SIG-M5 treated with dmso at 0.1 percent for 504 hours (cell line): ENCODE measurements at regions not wholly inside any gene's neighbourhood (a gene's known extent, or its start where the extent isn't known, plus 50 kb on each side); places are given as distances from the start of the nearest gene placed in this dataset.

Experiments
- DNase-seq: peaks from one replicate; lab custom pipeline; 2025; ENCODE audit not compliant: unreplicated experiment; lab: John Stamatoyannopoulos, UW

DNA sequence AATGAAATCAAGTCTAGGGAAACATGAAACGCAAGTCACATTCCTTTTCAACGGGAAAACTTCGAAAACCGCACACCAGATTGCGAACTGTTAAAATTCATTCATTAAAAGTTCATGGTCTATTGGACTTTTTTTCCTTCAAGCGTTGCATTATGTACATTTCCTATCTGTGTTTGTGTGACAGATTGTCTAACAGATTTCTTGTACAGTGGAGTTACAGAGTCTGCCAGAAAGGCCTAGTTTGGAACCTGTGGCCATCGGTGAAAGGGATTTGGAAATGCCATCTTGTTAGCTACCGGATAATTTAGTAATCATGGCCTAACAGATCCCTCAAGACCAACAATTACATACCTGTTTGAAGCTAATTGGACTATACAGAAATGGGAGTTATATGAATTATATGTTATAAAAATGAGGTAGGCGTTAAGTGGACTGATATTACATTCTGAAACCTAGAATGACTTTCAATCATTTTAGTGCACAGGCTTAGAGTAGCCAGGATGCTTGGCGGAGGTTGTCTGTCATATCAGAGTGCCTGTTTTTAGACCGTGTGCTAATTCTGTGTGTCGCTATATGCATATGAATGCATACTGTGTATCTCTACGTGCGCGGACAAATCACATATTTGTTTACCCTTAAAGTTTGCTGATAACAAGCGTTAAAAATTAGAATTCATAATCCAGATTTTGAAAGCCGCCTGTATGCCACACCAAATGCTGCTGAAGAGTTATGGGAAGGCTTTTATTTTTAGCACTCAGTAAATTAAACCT lies 885.4 kb upstream of the RBFOX1 start:
- no peak for DNase-seq

DNA sequence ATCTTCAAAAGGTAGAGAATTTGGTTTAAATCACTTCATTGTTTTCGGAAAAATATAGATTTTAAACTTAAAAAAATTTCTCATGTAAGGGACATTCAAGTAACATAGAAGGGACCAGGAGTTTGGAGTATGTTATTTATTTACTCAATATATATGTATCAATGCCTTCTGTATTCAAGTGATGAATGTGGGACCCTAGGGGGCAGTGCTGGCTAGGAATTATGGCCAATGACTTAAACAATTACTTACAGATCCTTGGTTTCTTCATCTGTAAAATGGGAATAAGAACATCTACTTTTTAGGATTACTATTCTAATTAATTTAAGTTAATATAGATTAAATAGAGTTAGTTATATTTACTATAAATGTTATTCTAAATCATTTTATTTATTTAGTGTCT lies 886.3 kb upstream of the RBFOX1 start:
- DNase-seq: no peak

DNA sequence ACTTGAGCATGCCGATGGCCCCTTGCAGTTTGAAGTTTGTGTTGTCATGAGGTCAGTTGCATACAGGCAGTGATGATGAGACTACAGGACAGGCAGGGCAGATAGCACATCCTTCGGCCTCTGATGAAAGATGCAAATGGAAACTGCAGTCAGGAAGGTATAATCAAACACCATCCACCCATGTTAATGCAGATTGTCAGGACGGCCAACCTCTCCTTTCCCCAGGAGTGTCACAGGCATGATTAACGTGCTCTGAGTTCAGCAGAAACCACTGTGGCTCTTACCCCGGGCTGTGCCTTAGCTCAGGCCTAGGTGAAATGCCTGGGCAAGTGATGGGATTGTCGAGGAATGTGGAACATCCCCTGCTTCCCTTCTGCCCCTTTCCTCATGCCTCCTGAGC lies 893.5 kb upstream of the RBFOX1 start:
- DNase-seq: no peak

DNA sequence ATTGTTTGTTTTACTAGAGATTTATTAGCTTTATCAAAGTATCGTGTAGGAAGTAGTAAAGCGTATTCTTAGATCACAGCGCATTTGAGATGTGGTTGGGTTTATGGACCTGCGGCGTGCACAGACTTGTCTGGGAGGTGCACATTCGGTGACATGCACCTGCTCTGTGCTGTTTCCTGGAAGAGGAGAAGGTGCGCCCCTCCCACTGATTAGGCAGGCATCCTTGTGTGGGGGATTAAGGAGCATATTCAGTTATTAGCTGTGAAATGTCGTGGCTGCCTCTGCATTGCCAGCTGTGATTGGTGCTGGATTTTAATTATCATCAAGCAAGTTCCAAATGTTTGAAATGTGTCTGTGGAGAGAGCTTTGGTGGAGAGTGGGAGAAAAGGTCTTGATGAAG lies 903.8 kb upstream of the RBFOX1 start:
- DNase-seq: no peak

DNA sequence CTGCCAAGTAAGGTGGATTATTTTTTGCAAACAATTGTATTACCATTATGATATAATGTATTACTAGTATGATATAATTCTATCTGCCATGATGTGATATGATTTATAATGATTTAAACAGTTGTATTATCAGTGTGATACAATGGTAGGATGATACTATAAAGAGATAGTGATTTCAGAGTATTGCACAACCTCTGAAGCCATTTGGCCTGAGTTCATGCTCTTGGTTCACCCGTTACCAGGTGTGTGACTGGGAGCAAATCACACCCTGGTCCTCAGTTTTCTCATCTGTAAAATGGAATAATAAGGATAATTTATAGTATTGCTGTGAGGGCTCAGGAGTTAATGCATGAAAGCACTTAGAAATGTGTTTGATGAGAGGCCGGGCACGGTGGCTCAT lies 905.0 kb upstream of the RBFOX1 start:
- DNase-seq: no peak

DNA sequence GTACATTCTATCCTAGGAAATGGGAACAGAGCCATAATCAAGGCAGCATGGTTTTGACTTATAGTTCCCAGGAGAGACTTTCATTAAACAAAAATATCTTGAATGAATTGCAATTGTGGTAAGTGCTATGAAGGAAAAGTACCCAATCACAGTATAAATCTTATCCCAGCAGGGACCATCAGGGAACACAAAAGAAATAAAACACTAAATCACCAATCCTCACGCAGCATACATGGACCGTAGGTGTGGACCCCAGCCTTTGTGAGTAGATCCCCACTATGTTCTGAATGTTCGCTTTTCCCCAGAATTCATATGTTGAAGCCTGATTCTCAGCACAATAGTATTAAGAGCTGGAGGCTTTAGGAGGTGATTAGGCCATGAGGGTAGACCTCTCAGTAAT lies 925.0 kb upstream of the RBFOX1 start:
- DNase-seq: no peak

DNA sequence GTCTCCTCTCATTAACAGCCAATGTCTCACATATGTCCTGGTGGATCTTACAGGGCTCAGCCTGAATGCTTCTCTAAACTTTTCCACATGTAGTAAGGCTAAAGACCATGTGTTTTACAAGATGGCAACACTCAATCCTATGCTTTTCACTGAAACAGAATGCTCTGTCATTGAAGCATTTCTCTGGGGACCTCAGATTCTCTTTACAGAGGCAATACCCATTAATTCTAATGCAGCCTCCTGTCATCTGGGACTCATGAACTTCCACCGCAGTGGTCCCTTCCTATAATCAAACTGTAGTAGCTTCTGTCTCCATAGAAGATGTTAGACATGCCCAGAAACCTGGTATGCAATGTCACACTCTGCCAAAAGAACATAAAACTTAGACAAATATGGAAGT lies 926.6 kb upstream of the RBFOX1 start:
- DNase-seq: no peak

DNA sequence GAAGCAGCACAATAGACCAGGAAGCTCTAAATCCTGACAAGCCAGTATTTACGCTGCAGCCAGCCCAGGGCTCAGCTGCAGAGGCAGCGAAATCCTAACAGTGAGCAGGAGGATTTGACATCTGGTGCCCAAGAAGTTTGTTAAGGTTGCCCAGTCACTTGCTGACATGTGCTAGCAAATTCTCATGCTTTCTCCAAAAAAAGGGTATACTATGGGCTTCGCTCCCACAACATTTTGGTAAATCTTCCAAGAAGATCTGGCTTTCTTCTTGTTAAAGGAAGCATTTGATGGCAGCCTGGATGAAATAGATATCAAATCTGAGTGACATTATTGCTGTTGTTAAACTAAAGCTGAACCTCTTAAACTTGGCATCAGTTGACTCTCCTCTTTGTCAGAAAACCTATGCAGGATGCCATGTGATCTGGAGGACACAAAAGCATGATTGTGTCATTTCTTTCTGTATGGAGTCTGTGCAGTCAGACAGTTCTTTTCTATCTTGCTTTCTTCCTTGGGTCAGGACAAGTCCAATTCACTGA lies 949.7 kb upstream of the RBFOX1 start:
- no peak for DNase-seq

DNA sequence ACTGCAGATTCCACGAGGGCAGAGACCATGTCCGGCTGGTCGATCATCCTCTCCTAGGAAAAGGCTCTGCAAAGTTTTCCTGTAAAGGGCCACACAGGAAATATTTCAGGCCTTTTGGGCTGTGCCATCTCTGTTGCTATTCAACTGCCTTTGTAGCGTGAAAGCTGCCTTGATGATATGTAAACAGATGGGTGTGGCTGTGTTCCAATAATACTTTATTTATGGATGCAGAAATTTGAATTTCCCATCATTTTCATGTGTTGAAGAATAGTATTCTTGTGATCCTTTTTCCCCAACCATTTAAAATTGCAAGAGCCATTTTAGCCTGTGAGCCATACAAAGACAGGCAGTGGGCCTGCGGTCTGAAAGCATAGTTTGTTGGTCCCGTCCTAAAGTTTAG lies 950.7 kb upstream of the RBFOX1 start:
- DNase-seq: no peak

DNA sequence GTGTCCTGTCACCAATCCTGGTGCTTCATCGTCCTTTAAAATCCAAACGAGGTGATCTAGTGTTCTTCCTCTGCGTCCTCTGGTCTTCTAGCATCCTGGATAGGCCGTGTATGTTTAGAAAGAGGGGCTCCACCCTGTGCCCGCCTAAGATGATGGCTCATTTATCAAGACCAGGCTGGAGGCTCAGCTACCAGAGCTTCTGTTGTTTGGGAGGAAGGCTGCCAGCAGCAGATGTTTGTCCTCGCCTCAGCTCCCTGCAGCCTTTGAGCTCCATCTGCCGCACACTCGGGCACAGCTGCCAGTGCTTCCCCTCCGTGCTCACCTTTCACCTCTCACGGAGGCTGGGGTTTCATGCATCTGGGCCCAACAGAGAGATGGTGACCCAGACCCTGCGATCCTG lies 954.7 kb upstream of the RBFOX1 start:
- no peak for DNase-seq

DNA sequence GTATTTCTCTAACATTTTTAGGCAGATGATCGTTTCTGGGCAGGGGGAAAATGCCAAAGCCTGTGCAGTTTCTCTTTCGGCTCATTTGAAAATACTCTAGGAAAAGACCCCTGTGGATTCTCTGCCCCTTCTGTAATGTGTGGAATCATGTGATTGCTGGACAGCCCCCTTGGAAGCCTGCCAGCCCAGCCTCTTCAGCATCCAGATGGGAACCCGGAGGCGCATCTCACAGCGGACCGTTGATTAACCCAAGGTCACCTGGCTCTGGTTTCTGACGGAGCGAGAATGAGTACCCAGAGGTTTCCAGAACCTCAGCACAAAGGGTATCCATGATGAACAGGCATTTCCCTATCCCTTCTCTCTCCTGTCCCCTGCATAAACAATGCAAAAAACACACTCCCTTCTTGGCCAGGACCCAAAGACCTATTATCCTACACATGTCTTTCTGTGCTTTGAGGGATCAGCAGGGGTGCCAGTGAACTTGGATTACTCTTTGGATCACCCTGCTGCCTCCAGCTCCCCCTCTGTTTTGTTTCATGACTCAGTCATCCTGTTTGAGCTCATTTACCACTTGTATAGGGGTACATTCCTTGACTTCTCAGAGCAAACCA lies 957.1 kb upstream of the RBFOX1 start:
- DNase-seq: no peak

DNA sequence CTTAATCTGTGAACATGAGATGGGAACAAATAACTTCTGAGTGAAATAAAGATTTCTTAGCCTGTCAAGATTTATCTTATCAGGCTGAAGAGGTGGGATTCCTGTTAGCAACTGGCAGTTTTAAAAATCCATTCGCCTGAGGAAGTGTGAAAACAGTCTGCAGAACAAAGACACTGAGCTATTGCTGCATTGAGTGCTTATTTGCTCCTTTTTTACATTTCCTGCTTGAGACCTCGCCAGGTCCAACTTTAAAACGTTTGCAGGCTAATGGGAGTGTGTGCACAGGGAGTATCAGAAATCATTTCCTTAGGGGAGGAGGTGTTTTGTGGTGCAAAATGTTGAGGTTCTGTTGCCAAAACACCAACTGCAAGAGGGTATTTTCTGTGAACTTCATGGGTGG lies 957.8 kb upstream of the RBFOX1 start:
- no peak for DNase-seq

DNA sequence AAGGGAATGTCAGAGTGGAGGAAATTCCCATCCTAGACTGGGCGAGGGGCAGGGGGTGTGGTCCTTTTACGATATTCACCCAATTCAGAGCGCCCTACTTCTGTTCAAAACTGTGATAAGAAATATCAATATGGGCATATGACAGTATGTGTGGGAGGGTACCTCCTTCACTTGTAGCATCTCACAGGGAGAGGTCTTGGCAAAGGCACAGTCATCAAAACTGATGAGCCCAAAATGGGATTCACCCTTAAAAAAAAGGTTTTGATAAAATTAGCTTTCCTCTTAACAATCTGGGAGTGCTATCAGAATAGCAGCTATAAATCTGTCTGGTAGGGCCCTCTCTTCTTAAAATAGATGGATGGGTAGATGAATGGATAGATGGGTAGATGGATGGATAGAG lies 967.8 kb upstream of the RBFOX1 start:
- DNase-seq: no peak

DNA sequence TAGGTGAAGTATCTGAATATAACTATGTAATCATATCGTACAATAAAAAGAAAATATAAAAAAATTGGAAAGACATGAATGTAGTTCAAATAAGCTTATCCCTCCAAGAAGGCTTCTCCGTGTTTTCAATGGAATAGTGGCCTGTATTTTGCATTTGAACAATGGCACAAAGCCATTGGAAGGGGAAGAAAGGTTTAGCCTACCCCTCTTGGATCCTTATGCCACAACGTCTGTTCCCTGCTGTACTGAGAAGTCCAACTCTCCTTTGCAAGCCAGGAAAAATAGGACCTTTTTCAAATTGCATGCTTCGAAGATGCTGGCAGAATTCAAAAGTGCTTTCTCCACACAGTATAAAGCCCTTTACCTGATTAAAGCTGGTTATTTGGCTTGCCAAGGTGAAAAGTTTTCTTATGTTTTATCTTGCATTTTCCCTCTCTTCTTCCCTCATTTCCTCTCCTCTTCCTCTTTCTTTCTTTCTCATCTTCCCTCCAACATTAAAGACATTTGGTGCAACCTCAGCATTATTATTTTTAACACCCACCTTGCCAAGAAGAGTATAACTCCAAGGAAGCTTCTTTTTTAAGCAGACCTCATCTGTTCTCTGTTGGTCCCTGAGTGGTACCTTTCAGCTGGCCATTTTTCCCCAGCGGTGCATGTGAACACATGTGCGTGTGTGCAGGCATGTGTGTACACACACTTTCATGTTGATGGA lies 968.6 kb upstream of the RBFOX1 start:
- DNase-seq: no peak

DNA sequence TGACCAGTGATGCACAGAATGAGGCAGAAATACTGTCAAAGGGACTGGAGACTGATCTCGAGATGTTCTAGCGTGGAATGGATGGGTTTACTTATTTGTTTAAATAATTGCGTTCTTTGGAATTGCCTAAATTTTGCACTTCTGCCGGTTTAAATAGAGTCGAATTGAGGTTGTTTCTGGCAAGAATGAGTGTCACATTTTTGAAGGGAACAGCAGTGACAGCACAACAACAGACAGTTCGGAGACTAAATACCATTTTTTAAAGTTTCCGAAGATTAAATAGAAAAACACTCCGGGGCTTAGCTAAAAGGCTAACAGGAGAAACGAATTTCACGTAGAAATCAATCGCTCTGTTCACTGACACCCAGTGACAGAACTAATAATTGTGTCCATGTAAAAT lies 969.2 kb upstream of the RBFOX1 start:
- no peak for DNase-seq

DNA sequence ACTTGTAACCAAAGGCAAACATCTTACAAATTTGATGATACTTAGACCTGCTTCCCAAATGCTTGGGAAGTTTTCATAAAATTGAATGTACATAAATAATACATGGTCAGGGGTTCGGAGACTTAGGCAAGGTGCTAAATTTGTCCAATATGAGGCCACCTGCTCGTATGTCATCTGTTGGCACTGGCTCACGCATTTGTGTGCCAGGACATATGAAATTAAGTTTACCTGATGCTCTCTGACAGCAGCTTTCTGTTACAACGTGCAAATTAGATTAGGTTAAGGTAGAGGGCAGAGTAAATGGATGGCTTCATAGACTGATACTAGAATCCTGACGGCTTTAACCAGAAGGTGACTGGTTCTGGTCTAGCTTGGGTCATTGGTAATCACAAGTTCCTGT lies 970.3 kb upstream of the RBFOX1 start:
- no peak for DNase-seq

DNA sequence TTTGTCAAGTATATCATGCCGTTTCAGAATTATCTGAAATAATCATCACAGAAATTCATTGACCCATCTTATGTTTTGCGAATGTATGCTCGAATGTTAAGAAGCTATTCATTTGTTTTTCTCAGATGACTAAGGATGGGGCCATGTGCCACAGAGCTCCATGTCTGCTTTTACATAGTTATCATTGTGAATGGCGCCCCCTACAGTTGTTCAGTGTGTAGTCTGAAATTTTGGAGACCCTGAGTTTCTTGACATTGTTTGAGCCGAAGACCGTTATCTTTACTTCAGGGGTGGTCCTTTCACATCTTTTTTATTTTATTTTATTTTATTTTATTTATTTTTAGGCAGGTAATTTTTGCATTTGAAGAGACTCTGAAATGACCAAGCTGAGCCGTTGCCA lies 972.0 kb upstream of the RBFOX1 start:
- DNase-seq: no peak

DNA sequence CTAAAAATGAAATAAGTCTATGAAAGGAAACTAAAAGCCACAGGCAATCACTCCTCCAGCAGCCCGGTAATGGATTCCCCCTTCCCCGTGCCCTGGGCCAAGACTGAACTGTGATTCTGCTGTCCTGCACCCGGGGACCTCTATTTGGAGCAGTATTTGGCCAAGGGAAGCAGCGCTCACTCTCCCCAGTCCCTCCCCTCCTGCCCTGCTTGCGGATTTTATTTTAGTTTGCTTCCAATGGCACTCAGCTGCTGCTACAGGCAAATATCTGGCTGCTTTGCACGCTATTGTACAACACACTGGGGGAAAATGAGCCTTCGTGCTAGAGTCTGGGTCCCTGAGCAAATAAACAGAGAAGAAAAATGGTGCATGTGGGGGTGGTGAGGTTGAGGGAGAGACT lies 975.7 kb upstream of the RBFOX1 start:
- DNase-seq: no peak

DNA sequence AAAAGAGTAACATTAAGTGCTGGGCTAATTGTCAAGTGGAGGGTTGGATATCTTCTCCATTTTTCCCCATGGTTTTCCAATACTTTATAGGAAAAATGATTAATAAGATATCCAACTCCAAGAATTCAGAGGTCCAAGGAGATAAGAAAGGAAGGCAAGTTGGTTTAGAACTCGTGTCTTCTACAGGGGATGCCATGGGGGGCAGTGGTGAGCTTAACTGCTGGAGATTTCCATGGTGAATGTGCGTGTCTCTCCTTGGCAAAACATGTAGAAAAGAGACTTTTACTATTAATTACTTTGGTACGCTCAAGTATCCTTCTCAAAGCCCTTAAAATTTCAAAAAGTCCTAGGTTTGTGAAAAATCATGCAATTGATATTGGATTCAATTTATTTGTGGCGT lies 982.9 kb upstream of the RBFOX1 start:
- no peak for DNase-seq

DNA sequence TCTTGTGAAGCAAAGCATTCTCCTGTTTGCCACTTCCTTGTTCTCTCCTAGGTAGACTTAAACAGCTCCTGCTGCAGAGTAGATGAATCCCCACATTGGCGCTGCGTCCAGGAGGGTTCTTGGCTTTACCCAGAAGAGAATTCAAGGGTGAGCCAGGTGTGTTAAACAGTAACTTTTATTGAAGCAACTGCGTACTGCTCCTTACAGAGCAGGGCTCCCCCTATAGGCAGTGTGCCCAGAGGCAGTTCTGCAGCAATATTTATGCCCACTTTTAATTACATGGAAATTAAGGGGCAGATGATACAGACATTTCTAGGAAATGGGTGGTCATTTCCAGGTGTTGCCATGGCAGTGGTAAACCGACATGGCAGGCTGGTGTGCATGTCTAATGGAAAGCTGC lies 987.6 kb upstream of the RBFOX1 start:
- DNase-seq: no peak

DNA sequence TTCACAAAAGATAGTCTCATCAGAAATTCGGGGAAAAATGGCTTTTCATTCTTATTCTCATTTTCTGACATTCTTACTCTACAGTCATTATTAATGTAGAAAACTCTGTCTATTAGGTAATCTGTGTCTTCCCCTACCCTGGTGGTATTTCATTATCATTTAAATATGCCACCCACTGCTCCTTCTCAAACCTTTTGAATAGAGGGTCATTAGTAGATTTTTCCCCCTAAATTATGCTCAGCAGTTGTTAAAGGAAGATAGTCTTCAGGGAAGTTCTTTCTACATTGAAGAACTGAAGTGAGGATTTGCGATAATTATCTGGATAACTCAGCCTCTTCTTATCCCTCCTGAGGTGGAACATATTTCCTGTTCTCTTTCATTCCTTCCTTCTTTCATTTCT lies 989.5 kb upstream of the RBFOX1 start:
- DNase-seq: no peak

DNA sequence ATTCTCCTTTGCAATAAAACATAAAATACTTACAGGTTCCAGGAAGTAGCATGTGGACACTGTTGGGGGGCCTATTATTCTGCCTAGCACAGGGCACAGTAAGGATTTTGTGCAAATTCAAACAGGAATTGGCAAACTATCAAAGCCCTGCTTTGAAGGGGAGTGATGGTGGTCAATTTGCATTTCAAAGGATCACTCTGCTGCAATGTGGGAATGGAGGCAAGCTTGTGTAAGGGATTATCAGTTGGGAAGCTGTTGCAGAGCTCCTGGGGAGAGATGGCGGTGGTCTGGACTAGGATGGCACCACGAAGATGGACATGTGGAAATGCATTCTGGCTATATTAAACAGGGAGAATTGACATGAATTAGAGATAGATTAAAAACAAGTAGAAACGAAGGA lies 990.7 kb upstream of the RBFOX1 start:
- no peak for DNase-seq
